Caco-2 (cell line): ENCODE measurements at regions not wholly inside any gene's neighbourhood (a gene's known extent, or its start where the extent isn't known, plus 50 kb on each side); places are given as distances from the start of the nearest gene placed in this dataset.

Experiments
- BruUV-seq: library from RNA; stranded (reverse); fragments of 400-500 nt; replicated peaks from 2 replicates; lab custom pipeline; 2021; lab: Mats Ljungman, UMichigan
- CTCF ChIA-PET: fragments of 300-600 bp; sonication (Branson Sonifier 250); formaldehyde crosslinking; loops from one replicate; lab custom pipeline; 2022; ENCODE audit warnings: antibody characterized with exemption; lab: Charles Lee
- POLR2A ChIA-PET: fragments of 300-600 bp; sonication (Branson Sonifier 250); formaldehyde crosslinking; loops from one replicate; lab custom pipeline; 2022; ENCODE audit warnings: antibody characterized with exemption; lab: Charles Lee
- DNase-seq, 2 experiments: peaks; one replicate each; pipeline versions ENCODE4 v3.0.0 to v3.0.0-alpha.2; 2020 to 2022
- H3K27me3 ChIP-seq: replicated peaks from 2 replicates; pipeline ENCODE4 v1.6.0; 2011; ENCODE audit warnings: low read length; ENCODE audit not compliant: control insufficient read depth, insufficient read depth
- H3K36me3 ChIP-seq: 2 replicates; pipeline ENCODE4 v1.5.1; 2011; ENCODE audit warnings: low read length; ENCODE audit not compliant: control insufficient read depth, insufficient read depth
- H3K4me1 ChIP-seq: fragments of 250-450 bp; sonication (Bioruptor Pico); 2 replicates; pipeline ENCODE4 v1.5.1; 2020; ENCODE audit warnings: mild to moderate bottlenecking
- H3K4me3 ChIP-seq: 2 replicates; pipeline ENCODE4 v1.5.1; 2011; ENCODE audit warnings: low read depth, mild to moderate bottlenecking, control low read depth, low read length
- H3K9me3 ChIP-seq: fragments of 250-450 bp; sonication (Bioruptor Pico); 2 replicates; pipeline ENCODE4 v1.5.1; 2020; ENCODE audit warnings: mild to moderate bottlenecking, moderate library complexity
- H3K27ac Mint-ChIP-seq: one replicate; pipeline ENCODE4 v1.8.0; 2022; ENCODE audit warnings: mixed read lengths; ENCODE audit not compliant: unreplicated experiment
- H3K27me3 Mint-ChIP-seq: one replicate; pipeline ENCODE4 v1.8.0; 2022; ENCODE audit warnings: mixed read lengths; ENCODE audit not compliant: insufficient read depth, unreplicated experiment
- H3K36me3 Mint-ChIP-seq: one replicate; pipeline ENCODE4 v1.8.0; 2022; ENCODE audit warnings: mild to moderate bottlenecking, mixed read lengths; ENCODE audit not compliant: insufficient read depth, unreplicated experiment
- H3K4me1 Mint-ChIP-seq: one replicate; pipeline ENCODE4 v1.8.0; 2022; ENCODE audit warnings: low read depth, mixed read lengths; ENCODE audit not compliant: unreplicated experiment
- H3K4me3 Mint-ChIP-seq: one replicate; pipeline ENCODE4 v1.8.0; 2022; ENCODE audit warnings: mild to moderate bottlenecking, moderate library complexity, mixed read lengths; ENCODE audit not compliant: unreplicated experiment
- H3K9me3 Mint-ChIP-seq: one replicate; pipeline ENCODE4 v1.8.0; 2022; ENCODE audit warnings: mixed read lengths; ENCODE audit not compliant: unreplicated experiment
- intact Hi-C: fragments of 100-400 bp; cut with micrococcal nuclease; formaldehyde crosslinking; loops from one replicate; pipeline ENCODE4 v1.10.0; 2022; ENCODE audit not compliant: unreplicated experiment
- TF ChIP-seq, protein P1 (sequence below), 2 experiments: fragments of 200-600 bp in 1 of 2; IDR thresholded peaks; 1 replicate in 1 of 2; 2 replicates in 1 of 2; pipeline versions ENCODE4 v1.5.1 to v1.8.0; 2011 to 2022; ENCODE audit warnings: antibody characterized with exemption in 1 of 2, control low read depth in 1 of 2, inconsistent platforms in 1 of 2, low read depth in 1 of 2, low read length in 1 of 2, mild to moderate bottlenecking in 1 of 2, moderate library complexity in 1 of 2; ENCODE audit not compliant: insufficient read depth in 1 of 2, severe bottlenecking in 1 of 2, unreplicated experiment in 1 of 2

DNA sequence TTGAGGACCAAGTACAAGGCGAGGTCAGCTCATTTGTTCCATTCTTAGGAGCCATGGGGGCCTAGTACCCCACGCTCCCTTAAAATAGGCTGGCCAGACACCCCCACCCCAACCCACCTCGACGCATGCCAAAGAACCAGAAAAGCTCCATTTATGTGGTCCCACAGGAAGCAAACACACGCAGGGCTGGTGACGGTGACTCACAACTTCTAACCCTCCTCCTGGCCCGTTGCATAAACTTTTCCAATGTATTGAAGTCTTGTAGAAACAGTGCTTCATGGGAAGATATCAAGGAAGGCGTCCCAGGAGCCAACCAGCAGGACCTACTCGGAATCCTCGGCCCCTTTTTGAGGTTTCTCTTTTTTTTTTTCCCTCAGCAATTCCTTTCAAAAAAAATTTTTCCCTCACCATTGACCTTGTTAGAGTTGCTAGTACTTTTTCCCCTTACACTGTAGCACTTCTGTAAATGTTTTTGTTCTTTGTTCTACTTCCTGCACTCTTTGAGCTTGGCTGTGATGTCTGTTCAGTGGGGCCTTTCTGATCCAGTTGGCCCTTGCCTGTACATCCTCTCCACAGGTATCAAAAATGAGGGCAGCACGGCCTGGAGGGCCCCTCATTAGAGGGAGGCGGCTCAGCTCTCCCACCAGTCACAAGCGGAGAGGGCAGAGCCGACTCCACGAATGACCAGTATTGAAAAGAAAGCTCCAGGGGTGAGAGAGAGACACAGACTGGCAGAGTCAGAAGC is 208.3 kb downstream of the RGS9 start:
- Mint-ChIP-seq H3K4me1 (peaks cover 5% of the 10 kb centered on the region), H3K9me3 (peaks cover 13% of the 10 kb centered on the region), H3K36me3 (no peaks in the 10 kb centered on the region), H3K27me3 (peaks cover 11% of the 10 kb centered on the region), H3K27ac (no peak overlapping the region), H3K4me3 (no peak overlapping the region)
- H3K9me3 ChIP-seq: peaks cover 9% of the 10 kb centered on the region; the same call in 1 of the 2 replicates
- H3K27me3 ChIP-seq: no peaks in the 10 kb centered on the region
- no TSS peak for BruUV-seq
- ChIA-PET POLR2A (no interaction called here), CTCF (interaction anchor here (0.7 kb wide), 1 partner anchor 859 kb away, joined by 5 read pairs; no protein-coding TSS in a partner anchor)
- TF ChIP-seq, protein P1, sequence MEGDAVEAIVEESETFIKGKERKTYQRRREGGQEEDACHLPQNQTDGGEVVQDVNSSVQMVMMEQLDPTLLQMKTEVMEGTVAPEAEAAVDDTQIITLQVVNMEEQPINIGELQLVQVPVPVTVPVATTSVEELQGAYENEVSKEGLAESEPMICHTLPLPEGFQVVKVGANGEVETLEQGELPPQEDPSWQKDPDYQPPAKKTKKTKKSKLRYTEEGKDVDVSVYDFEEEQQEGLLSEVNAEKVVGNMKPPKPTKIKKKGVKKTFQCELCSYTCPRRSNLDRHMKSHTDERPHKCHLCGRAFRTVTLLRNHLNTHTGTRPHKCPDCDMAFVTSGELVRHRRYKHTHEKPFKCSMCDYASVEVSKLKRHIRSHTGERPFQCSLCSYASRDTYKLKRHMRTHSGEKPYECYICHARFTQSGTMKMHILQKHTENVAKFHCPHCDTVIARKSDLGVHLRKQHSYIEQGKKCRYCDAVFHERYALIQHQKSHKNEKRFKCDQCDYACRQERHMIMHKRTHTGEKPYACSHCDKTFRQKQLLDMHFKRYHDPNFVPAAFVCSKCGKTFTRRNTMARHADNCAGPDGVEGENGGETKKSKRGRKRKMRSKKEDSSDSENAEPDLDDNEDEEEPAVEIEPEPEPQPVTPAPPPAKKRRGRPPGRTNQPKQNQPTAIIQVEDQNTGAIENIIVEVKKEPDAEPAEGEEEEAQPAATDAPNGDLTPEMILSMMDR (IDR thresholded peaks at IDR 0.05; ENCODE audit: insufficient read depth in 1 of 2, low read depth in 1 of 2, low read length in 1 of 2, severe bottlenecking in 1 of 2, unreplicated experiment in 1 of 2): no peak
- no peaks in the 10 kb centered on the region for H3K36me3 ChIP-seq
- H3K4me3 ChIP-seq: no peak overlapping the region
- intact Hi-C loops: no loop called here
- H3K4me1 ChIP-seq: no peaks in the 10 kb centered on the region
- no peak for DNase-seq

- Histone ChIP-seq H3K9me3 (peaks cover 10% of the 10 kb centered on the region; the same call in 1 of the 2 replicates), H3K36me3 (no peaks in the 10 kb centered on the region), H3K4me1 (no peaks in the 10 kb centered on the region), H3K27me3 (no peaks in the 10 kb centered on the region), H3K4me3 (no peak overlapping the region)
- Mint-ChIP-seq H3K4me3 (no peak overlapping the region), H3K27me3 (peaks cover 6% of the 10 kb centered on the region), H3K36me3 (no peaks in the 10 kb centered on the region), H3K9me3 (peaks cover 21% of the 10 kb centered on the region), H3K4me1 (peaks cover under 1% of the 10 kb centered on the region), H3K27ac (no peak overlapping the region)
- CTCF ChIA-PET: no interaction called here
- no peak for DNase-seq
- POLR2A ChIA-PET: no interaction called here
- intact Hi-C loops: no loop called here
- BruUV-seq: no TSS peak
- TF ChIP-seq, protein P1 (IDR thresholded peaks at IDR 0.05; ENCODE audit: insufficient read depth in 1 of 2, low read depth in 1 of 2, low read length in 1 of 2, severe bottlenecking in 1 of 2, unreplicated experiment in 1 of 2): no peak
Observed at GRCh38 chr17:65340401-65340800, 203.2 kb downstream of the RGS9 start.

DNA sequence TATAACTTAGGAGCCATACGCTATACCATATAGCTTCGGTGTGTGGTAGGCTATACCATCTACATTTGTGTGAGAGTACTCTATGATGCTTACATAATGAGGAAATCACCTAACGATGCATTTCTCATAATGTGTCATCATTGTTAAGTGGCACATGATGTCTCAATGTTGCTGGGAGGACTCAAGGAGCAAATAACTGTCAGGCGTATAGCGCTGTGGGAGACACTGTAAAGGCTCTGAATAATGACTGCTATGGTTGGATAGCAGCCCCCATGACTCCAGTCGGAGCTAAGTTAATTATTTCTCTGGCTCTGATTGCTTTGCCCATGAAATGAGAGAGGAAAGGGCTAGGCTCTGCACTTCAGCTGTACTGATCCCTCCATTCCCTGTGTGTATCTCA is 197.2 kb downstream of the RGS9 start:
- no peak for DNase-seq
- no peak overlapping the region for H3K27ac Mint-ChIP-seq
- POLR2A ChIA-PET: no interaction called here
- no peaks in the 10 kb centered on the region for H3K27me3 ChIP-seq
- CTCF ChIA-PET: no interaction called here
- BruUV-seq: no TSS peak
- no peaks in the 10 kb centered on the region for H3K36me3 ChIP-seq
- no peak overlapping the region for H3K4me3 Mint-ChIP-seq
- H3K4me1 Mint-ChIP-seq: no peaks in the 10 kb centered on the region
- H3K4me1 ChIP-seq: no peaks in the 10 kb centered on the region
- H3K9me3 ChIP-seq: no peaks in the 10 kb centered on the region
- intact Hi-C loops: no loop called here
- no peak overlapping the region for H3K4me3 ChIP-seq
- H3K36me3 Mint-ChIP-seq: no peaks in the 10 kb centered on the region
- TF ChIP-seq, protein P1 (IDR thresholded peaks at IDR 0.05; ENCODE audit: insufficient read depth in 1 of 2, low read depth in 1 of 2, low read length in 1 of 2, severe bottlenecking in 1 of 2, unreplicated experiment in 1 of 2): no peak
- peaks cover 19% of the 10 kb centered on the region for H3K9me3 Mint-ChIP-seq
- H3K27me3 Mint-ChIP-seq: peaks cover 6% of the 10 kb centered on the region
